ENCODE measurements at regions not wholly inside any gene's neighbourhood (a gene's known extent, or its start where the extent isn't known, plus 50 kb on each side); places are given as distances from the start of the nearest gene placed in this dataset.

DNA sequence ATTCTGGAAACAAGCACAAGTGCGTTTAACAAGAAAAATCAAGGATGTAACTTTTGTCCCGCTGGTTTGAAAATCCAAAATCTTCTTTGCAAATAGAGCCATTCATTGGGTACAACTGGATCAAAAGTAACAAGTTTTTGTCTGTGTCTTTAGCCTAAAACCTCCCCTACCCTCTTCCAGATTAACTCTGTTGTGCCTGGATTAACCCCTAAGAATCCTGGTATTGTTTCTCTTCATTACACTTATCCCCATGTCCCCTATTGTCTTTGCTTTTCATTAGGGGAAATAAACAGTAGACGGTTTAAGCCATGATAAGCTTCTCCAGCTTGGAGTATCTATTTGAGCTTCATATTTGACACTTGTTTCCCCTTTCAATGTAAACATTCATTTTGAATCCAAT lies 242.1 kb upstream of the ARGLU1 start:
- H3K4me3 Mint-ChIP-seq, result no peak overlapping the region
- ATAC-seq (ENCODE audit: poor library complexity) (no peak), DNase-seq (no peak)
- intact Hi-C loops (cut with DNase I, micrococcal nuclease), result no loop called here
- H3K36me3 Mint-ChIP-seq (ENCODE audit: low read depth), result no peaks in the 10 kb centered on the region
- H3K27me3 Mint-ChIP-seq, result peaks cover 8% of the 10 kb centered on the region
- TF ChIP-seq, protein P1, sequence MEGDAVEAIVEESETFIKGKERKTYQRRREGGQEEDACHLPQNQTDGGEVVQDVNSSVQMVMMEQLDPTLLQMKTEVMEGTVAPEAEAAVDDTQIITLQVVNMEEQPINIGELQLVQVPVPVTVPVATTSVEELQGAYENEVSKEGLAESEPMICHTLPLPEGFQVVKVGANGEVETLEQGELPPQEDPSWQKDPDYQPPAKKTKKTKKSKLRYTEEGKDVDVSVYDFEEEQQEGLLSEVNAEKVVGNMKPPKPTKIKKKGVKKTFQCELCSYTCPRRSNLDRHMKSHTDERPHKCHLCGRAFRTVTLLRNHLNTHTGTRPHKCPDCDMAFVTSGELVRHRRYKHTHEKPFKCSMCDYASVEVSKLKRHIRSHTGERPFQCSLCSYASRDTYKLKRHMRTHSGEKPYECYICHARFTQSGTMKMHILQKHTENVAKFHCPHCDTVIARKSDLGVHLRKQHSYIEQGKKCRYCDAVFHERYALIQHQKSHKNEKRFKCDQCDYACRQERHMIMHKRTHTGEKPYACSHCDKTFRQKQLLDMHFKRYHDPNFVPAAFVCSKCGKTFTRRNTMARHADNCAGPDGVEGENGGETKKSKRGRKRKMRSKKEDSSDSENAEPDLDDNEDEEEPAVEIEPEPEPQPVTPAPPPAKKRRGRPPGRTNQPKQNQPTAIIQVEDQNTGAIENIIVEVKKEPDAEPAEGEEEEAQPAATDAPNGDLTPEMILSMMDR (IDR thresholded peaks at IDR 0.05), result no peak
- Histone ChIP-seq H3K9me3 (ENCODE audit: control insufficient read depth in 1 of 2, insufficient read depth in 1 of 2, low read length in 2 of 2) (no peaks in the 10 kb centered on the region), H3K4me3 (ENCODE audit: low read length) (no peak overlapping the region), H3K36me3 (ENCODE audit: insufficient read depth, low read length) (no peaks in the 10 kb centered on the region), H3K27me3 (ENCODE audit: control insufficient read depth in 1 of 2, insufficient read depth in 2 of 2, low read length in 2 of 2) (no peaks in the 10 kb centered on the region), H3K27ac (ENCODE audit: low read depth in 1 of 2, low read length in 2 of 2) (no peak overlapping the region), H3K4me1 (ENCODE audit: insufficient read depth, low read length) (no peaks in the 10 kb centered on the region)
- H3K4me1 Mint-ChIP-seq (ENCODE audit: low read depth), result no peaks in the 10 kb centered on the region
- no peaks in the 10 kb centered on the region for H3K9me3 Mint-ChIP-seq
- H3K27ac Mint-ChIP-seq, result no peak overlapping the region
- ChIA-PET CTCF (no interaction called here), POLR2A (no interaction called here)

DNA sequence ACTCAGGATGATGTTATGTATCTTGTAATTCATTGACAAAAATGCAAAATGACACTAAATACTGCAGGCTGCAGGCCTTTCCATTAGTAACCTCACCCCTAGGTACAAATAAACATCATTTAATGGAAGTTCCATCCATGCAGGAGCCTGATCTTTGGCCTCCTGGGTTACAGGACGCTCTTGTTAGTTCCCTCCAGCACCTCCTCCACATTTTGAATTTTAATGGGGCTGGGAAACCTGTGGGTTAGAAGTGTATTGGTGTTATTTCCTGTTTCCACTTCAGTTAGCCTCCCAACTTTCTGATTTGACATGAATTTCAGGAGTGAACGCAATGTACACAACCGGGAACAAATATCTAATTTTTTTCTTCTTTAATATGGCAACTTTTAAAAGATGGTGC lies 237.1 kb upstream of the ARGLU1 start:
- TF ChIP-seq, protein P1 (IDR thresholded peaks at IDR 0.05), result no peak
- peaks cover 0 to 8% of the 10 kb centered on the region in 2 experiments for H3K9me3 ChIP-seq (ENCODE audit: control insufficient read depth in 1 of 2, insufficient read depth in 1 of 2, low read length in 2 of 2)

DNA sequence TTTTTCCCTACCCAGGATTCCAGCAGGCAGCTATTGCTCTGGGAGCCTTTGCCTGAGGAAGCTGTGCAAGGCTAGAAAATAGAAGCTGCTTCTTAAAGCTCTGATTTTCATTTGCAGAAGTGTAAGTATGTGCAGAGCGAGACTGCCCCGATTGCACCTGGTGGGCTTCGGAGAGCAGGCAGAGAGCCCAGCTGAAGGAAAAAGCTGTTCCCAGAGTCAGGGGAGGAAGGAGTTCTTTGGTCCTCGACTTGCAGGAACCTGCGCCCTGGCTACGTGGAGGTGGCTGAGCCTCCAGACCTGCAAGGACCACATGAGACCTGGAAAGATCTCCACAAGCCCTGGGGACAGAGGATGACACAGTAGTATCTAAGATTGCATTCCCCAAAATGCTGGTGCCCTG lies 235.0 kb upstream of the ARGLU1 start:
- no peak overlapping the region for H3K27ac ChIP-seq (ENCODE audit: low read depth in 1 of 2, low read length in 2 of 2)
- H3K9me3 ChIP-seq (ENCODE audit: control insufficient read depth in 1 of 2, insufficient read depth in 1 of 2, low read length in 2 of 2), result peaks cover 0 to 8% of the 10 kb centered on the region in 2 experiments
- no peak overlapping the region for H3K27ac Mint-ChIP-seq
- POLR2A ChIA-PET, result no interaction called here
- no peaks in the 10 kb centered on the region for H3K4me1 ChIP-seq (ENCODE audit: insufficient read depth, low read length)
- H3K36me3 Mint-ChIP-seq (ENCODE audit: low read depth), result no peaks in the 10 kb centered on the region
- H3K4me3 Mint-ChIP-seq, result no peak overlapping the region
- CTCF ChIA-PET, result no interaction called here
- H3K27me3 ChIP-seq (ENCODE audit: control insufficient read depth in 1 of 2, insufficient read depth in 2 of 2, low read length in 2 of 2), result peaks cover 0 to 3% of the 10 kb centered on the region in 2 experiments
- no peak overlapping the region for H3K4me3 ChIP-seq (ENCODE audit: low read length)
- H3K9me3 Mint-ChIP-seq, result no peaks in the 10 kb centered on the region
- ATAC-seq (ENCODE audit: poor library complexity) (no peak), DNase-seq (no peak)
- H3K27me3 Mint-ChIP-seq, result peaks cover 9% of the 10 kb centered on the region
- TF ChIP-seq, protein P1 (IDR thresholded peaks at IDR 0.05), result no peak
- H3K4me1 Mint-ChIP-seq (ENCODE audit: low read depth), result no peaks in the 10 kb centered on the region
- H3K36me3 ChIP-seq (ENCODE audit: insufficient read depth, low read length), result no peaks in the 10 kb centered on the region
- intact Hi-C loops (cut with DNase I, micrococcal nuclease), result no loop called here

More for the DNA sequence above, 237.1 kb upstream of the ARGLU1 start:
- CTCF ChIA-PET, result no interaction called here
- intact Hi-C loops (cut with DNase I, micrococcal nuclease), result no loop called here
- Histone ChIP-seq H3K4me1 (ENCODE audit: insufficient read depth, low read length) (no peaks in the 10 kb centered on the region), H3K27me3 (ENCODE audit: control insufficient read depth in 1 of 2, insufficient read depth in 2 of 2, low read length in 2 of 2) (no peaks in the 10 kb centered on the region), H3K4me3 (ENCODE audit: low read length) (no peak overlapping the region), H3K36me3 (ENCODE audit: insufficient read depth, low read length) (no peaks in the 10 kb centered on the region), H3K27ac (ENCODE audit: low read depth in 1 of 2, low read length in 2 of 2) (no peak overlapping the region)
- H3K4me3 Mint-ChIP-seq, result no peak overlapping the region
- no peak for DNase-seq
- peaks cover under 1% of the 10 kb centered on the region for H3K27me3 Mint-ChIP-seq
- H3K27ac Mint-ChIP-seq, result no peak overlapping the region
- POLR2A ChIA-PET, result no interaction called here
- H3K36me3 Mint-ChIP-seq (ENCODE audit: low read depth), result no peaks in the 10 kb centered on the region
- ATAC-seq (ENCODE audit: poor library complexity), result no peak
- no peaks in the 10 kb centered on the region for H3K4me1 Mint-ChIP-seq (ENCODE audit: low read depth)
- H3K9me3 Mint-ChIP-seq, result no peaks in the 10 kb centered on the region

Measured in CD4-positive, alpha-beta T cell (primary cell).